T-cell (primary cell): ENCODE measurements at regions not wholly inside any gene's neighbourhood (a gene's known extent, or its start where the extent isn't known, plus 50 kb on each side); places are given as distances from the start of the nearest gene placed in this dataset.

ENCODE experiments used
- ATAC-seq, 4 experiments: fragments of 200-7000 bp in 3 of 4; fragments of 150-1000 bp in 1 of 4; cut with Tn5 transposase; replicated peaks in 1 of 4; 1 replicate in 3 of 4; 2 replicates in 1 of 4; pipeline ENCODE4 v1.10.0; 2021; ENCODE audit warnings: moderate library complexity in 3 of 4, mild to moderate bottlenecking in 2 of 4, moderate number of reproducible peaks in 1 of 4
- CTCF ChIA-PET, 2 donors: fragments of 300-600 bp; sonication (Branson Sonifier 250); formaldehyde crosslinking; loops; one replicate each; lab custom pipeline; 2022; ENCODE audit warnings: antibody characterized with exemption in 2 of 2; lab: Charles Lee
- POLR2A ChIA-PET, 2 donors: fragments of 300-600 bp; sonication (Branson Sonifier 250); formaldehyde crosslinking; loops; one replicate each; lab custom pipeline; 2022; ENCODE audit warnings: antibody characterized with exemption in 2 of 2; lab: Charles Lee
- DNase-seq, 35 experiments: peaks; one replicate each; pipeline versions ENCODE4 v3.0.0 to v3.0.0-alpha.2; 2013 to 2023
- H3K27ac ChIP-seq: one replicate; pipeline ENCODE4 v1.5.1; 2013; ENCODE audit warnings: low read length
- H3K27me3 ChIP-seq, 2 experiments: replicated peaks in 1 of 2; 1 replicate in 1 of 2; 2 replicates in 1 of 2; pipeline versions ENCODE4 v1.6.1 to v1.7.0; 2013; ENCODE audit warnings: low read length in 1 of 2, mixed read lengths in 1 of 2; ENCODE audit not compliant: control insufficient read depth in 2 of 2, insufficient read depth in 2 of 2; ENCODE audit errors: extremely low read depth in 1 of 2
- H3K36me3 ChIP-seq, 2 donors: 1 replicate in 1 of 2; 2 replicates in 1 of 2; pipeline versions ENCODE4 v1.6.1 to v1.7.0; 2013; ENCODE audit warnings: low read length in 1 of 2; ENCODE audit not compliant: control insufficient read depth in 2 of 2, insufficient read depth in 1 of 2; ENCODE audit errors: extremely low read depth in 1 of 2
- H3K4me1 ChIP-seq, 2 experiments: 1 replicate in 1 of 2; 2 replicates in 1 of 2; pipeline versions ENCODE4 v1.6.1 to v1.7.0; 2013; ENCODE audit warnings: low read length in 2 of 2, mixed read lengths in 1 of 2; ENCODE audit not compliant: insufficient read depth in 2 of 2, control insufficient read depth in 1 of 2; ENCODE audit errors: extremely low read depth in 1 of 2
- H3K4me3 ChIP-seq, 2 donors: 1 replicate in 1 of 2; 2 replicates in 1 of 2; pipeline versions ENCODE4 v1.5.1 to v1.7.0; 2013; ENCODE audit warnings: mild to moderate bottlenecking in 2 of 2, low read length in 1 of 2, moderate library complexity in 1 of 2; ENCODE audit not compliant: control insufficient read depth in 1 of 2; ENCODE audit errors: extremely low read depth in 1 of 2
- H3K9me3 ChIP-seq: 2 replicates; pipeline ENCODE4 v1.7.0; 2013
- H3K27ac Mint-ChIP-seq, 2 donors: one replicate each; pipeline ENCODE4 v1.8.0; 2020 to 2021; ENCODE audit warnings: mild to moderate bottlenecking in 2 of 2, mixed read lengths in 2 of 2
- H3K27me3 Mint-ChIP-seq, 2 donors: one replicate each; pipeline ENCODE4 v1.8.0; 2021 to 2022; ENCODE audit warnings: mixed read lengths in 2 of 2
- H3K36me3 Mint-ChIP-seq: one replicate; pipeline ENCODE4 v1.8.0; 2021; ENCODE audit warnings: mixed read lengths
- H3K4me1 Mint-ChIP-seq, 3 donors: one replicate each; pipeline ENCODE4 v1.8.0; 2020 to 2022; ENCODE audit warnings: mixed read lengths in 3 of 3, mild to moderate bottlenecking in 1 of 3
- H3K4me3 Mint-ChIP-seq, 3 donors: one replicate each; pipeline ENCODE4 v1.8.0; 2020 to 2022; ENCODE audit warnings: mild to moderate bottlenecking in 3 of 3, mixed read lengths in 3 of 3, moderate library complexity in 3 of 3
- H3K9me3 Mint-ChIP-seq, 3 donors: one replicate each; pipeline ENCODE4 v1.8.0; 2020 to 2022; ENCODE audit warnings: mixed read lengths in 3 of 3
- WGBS: methylation state at CpG from one replicate; pipeline ENCODE4 v1.1.5; 2013; ENCODE audit warnings: missing lambda C conversion rate; ENCODE audit not compliant: insufficient coverage; 5-methylcytosine and 5-hydroxymethylcytosine counted together

- H3K9me3 Mint-ChIP-seq: peaks cover 4 to 34% (median 23%) of the 10 kb centered on the region in 3 donors
- Histone ChIP-seq H3K27ac (no peak overlapping the region), H3K4me3 (no peak overlapping the region), H3K9me3 (no peaks in the 10 kb centered on the region), H3K36me3 (no peaks in the 10 kb centered on the region), H3K27me3 (no peaks in the 10 kb centered on the region), H3K4me1 (no peaks in the 10 kb centered on the region)
- 95% methylated on average over 3 of the region's 3 CpGs for WGBS
- DNase-seq: no peak
- ChIA-PET POLR2A (no interaction called here), CTCF (no interaction called here)
- no peak overlapping the region for H3K4me3 Mint-ChIP-seq
- no peaks in the 10 kb centered on the region for H3K27me3 Mint-ChIP-seq
- no peak for ATAC-seq
- H3K27ac Mint-ChIP-seq: no peak overlapping the region
- no peaks in the 10 kb centered on the region for H3K4me1 Mint-ChIP-seq
- no peaks in the 10 kb centered on the region for H3K36me3 Mint-ChIP-seq
These were observed 865.1 kb upstream of the CNTN5 start for GRCh38 chr11:98155696-98156095.

GRCh38 chr11:98177925-98178324 is 842.8 kb upstream of the CNTN5 start:
- CTCF ChIA-PET: interaction anchor here in 1 of 2 donors (0.6 kb wide), 1 partner anchor 1062 kb away, joined by 3 read pairs; no protein-coding TSS in a partner anchor
- Histone ChIP-seq H3K36me3 (no peaks in the 10 kb centered on the region), H3K4me3 (no peak overlapping the region), H3K27ac (no peak overlapping the region), H3K27me3 (no peaks in the 10 kb centered on the region), H3K4me1 (no peaks in the 10 kb centered on the region), H3K9me3 (no peaks in the 10 kb centered on the region)
- no peak overlapping the region for H3K4me3 Mint-ChIP-seq
- no peaks in the 10 kb centered on the region for H3K27me3 Mint-ChIP-seq
- WGBS: no CpG with 5 or more reads among the region's 5 CpGs
- POLR2A ChIA-PET: no interaction called here
- no peak overlapping the region for H3K27ac Mint-ChIP-seq
- H3K4me1 Mint-ChIP-seq: no peaks in the 10 kb centered on the region
- peaks cover 0 to 20% (median 17%) of the 10 kb centered on the region in 3 donors for H3K9me3 Mint-ChIP-seq
- DNase-seq (no peak), ATAC-seq (no peak)
- no peaks in the 10 kb centered on the region for H3K36me3 Mint-ChIP-seq

- Mint-ChIP-seq H3K36me3 (no peaks in the 10 kb centered on the region), H3K4me3 (no peak overlapping the region), H3K9me3 (peaks cover 0 to 12% (median 10%) of the 10 kb centered on the region in 3 donors), H3K4me1 (no peaks in the 10 kb centered on the region), H3K27me3 (no peaks in the 10 kb centered on the region), H3K27ac (no peak overlapping the region)
- H3K4me3 ChIP-seq: no peak overlapping the region
- no peaks in the 10 kb centered on the region for H3K9me3 ChIP-seq
- DNase-seq (no peak), ATAC-seq (no peak)
- ChIA-PET POLR2A (no interaction called here), CTCF (no interaction called here)
- no CpG with 5 or more reads among the region's 1 CpG for WGBS
- H3K27ac ChIP-seq: no peak overlapping the region
- no peaks in the 10 kb centered on the region for H3K27me3 ChIP-seq
- H3K36me3 ChIP-seq: no peaks in the 10 kb centered on the region
- H3K4me1 ChIP-seq: no peaks in the 10 kb centered on the region
These were observed 840.2 kb upstream of the CNTN5 start for GRCh38 chr11:98180511-98180910.

- DNase-seq (no peak), ATAC-seq (no peak)
- Mint-ChIP-seq H3K27me3 (no peaks in the 10 kb centered on the region), H3K36me3 (no peaks in the 10 kb centered on the region), H3K27ac (no peak overlapping the region), H3K4me3 (no peak overlapping the region), H3K9me3 (peaks cover 0 to 8% (median 6%) of the 10 kb centered on the region in 3 donors), H3K4me1 (no peaks in the 10 kb centered on the region)
- ChIA-PET CTCF (no interaction called here), POLR2A (no interaction called here)
- H3K36me3 ChIP-seq: no peaks in the 10 kb centered on the region
- no CpG with 5 or more reads among the region's 2 CpGs for WGBS
- no peak overlapping the region for H3K4me3 ChIP-seq
- no peaks in the 10 kb centered on the region for H3K4me1 ChIP-seq
- no peaks in the 10 kb centered on the region for H3K9me3 ChIP-seq
- no peaks in the 10 kb centered on the region for H3K27me3 ChIP-seq
- H3K27ac ChIP-seq: no peak overlapping the region
These were observed 839.8 kb upstream of the CNTN5 start for GRCh38 chr11:98180921-98181320.

GRCh38 chr11:98183034-98183433 is 837.7 kb upstream of the CNTN5 start:
- H3K4me1 ChIP-seq: no peaks in the 10 kb centered on the region
- ATAC-seq: no peak
- H3K4me1 Mint-ChIP-seq: no peaks in the 10 kb centered on the region
- POLR2A ChIA-PET: no interaction called here
- H3K27ac ChIP-seq: no peak overlapping the region
- H3K9me3 Mint-ChIP-seq: peaks cover 4 to 6% (median 4%) of the 10 kb centered on the region in 3 donors
- no peaks in the 10 kb centered on the region for H3K36me3 ChIP-seq
- no peak for DNase-seq
- no peak overlapping the region for H3K27ac Mint-ChIP-seq
- no CpG with 5 or more reads among the region's 1 CpG for WGBS
- H3K9me3 ChIP-seq: no peaks in the 10 kb centered on the region
- H3K27me3 ChIP-seq: no peaks in the 10 kb centered on the region
- no peak overlapping the region for H3K4me3 ChIP-seq
- no peak overlapping the region for H3K4me3 Mint-ChIP-seq
- H3K36me3 Mint-ChIP-seq: no peaks in the 10 kb centered on the region
- CTCF ChIA-PET: interaction anchor here in 1 of 2 donors (0.5 kb wide), 1 partner anchor 24 kb away, joined by 3 read pairs; no protein-coding TSS in a partner anchor
- no peaks in the 10 kb centered on the region for H3K27me3 Mint-ChIP-seq

GRCh38 chr11:98185245-98185644 is 835.5 kb upstream of the CNTN5 start:
- ChIA-PET CTCF (interaction anchor here in 1 of 2 donors (0.6 kb wide), 1 partner anchor 18 kb away, joined by 3 read pairs; no protein-coding TSS in a partner anchor), POLR2A (no interaction called here)
- Histone ChIP-seq H3K4me3 (no peak overlapping the region), H3K4me1 (no peaks in the 10 kb centered on the region), H3K36me3 (no peaks in the 10 kb centered on the region), H3K9me3 (no peaks in the 10 kb centered on the region), H3K27ac (no peak overlapping the region), H3K27me3 (no peaks in the 10 kb centered on the region)
- H3K4me1 Mint-ChIP-seq: no peaks in the 10 kb centered on the region
- no peak for DNase-seq
- H3K27ac Mint-ChIP-seq: no peak overlapping the region
- WGBS: 93% methylated on average over 10 of the region's 16 CpGs
- ATAC-seq: no peak
- H3K27me3 Mint-ChIP-seq: no peaks in the 10 kb centered on the region
- no peaks in the 10 kb centered on the region for H3K36me3 Mint-ChIP-seq
- H3K9me3 Mint-ChIP-seq: peaks cover 4 to 10% (median 4%) of the 10 kb centered on the region in 3 donors
- H3K4me3 Mint-ChIP-seq: no peak overlapping the region

GRCh38 chr11:98194611-98195010 is 826.1 kb upstream of the CNTN5 start:
- Mint-ChIP-seq H3K27me3 (no peaks in the 10 kb centered on the region), H3K9me3 (peaks cover 0 to 9% (median 2%) of the 10 kb centered on the region in 3 donors), H3K36me3 (no peaks in the 10 kb centered on the region), H3K4me1 (no peaks in the 10 kb centered on the region), H3K4me3 (no peak overlapping the region), H3K27ac (no peak overlapping the region)
- Histone ChIP-seq H3K36me3 (no peaks in the 10 kb centered on the region), H3K4me1 (no peaks in the 10 kb centered on the region), H3K27ac (no peak overlapping the region), H3K9me3 (no peaks in the 10 kb centered on the region), H3K4me3 (no peak overlapping the region), H3K27me3 (no peaks in the 10 kb centered on the region)
- ATAC-seq: no peak
- POLR2A ChIA-PET: no interaction called here
- CTCF ChIA-PET: no interaction called here
- 100% methylated on average over 2 of the region's 7 CpGs for WGBS
- no peak for DNase-seq
